Umbilical cord (tissue), 1 donor: ENCODE measurements at regions not wholly inside any gene's neighbourhood (a gene's known extent, or its start where the extent isn't known, plus 50 kb on each side); places are given as distances from the start of the nearest gene placed in this dataset.
"Not testable (repeated sequence)": the region's sequence is repeated elsewhere in the genome, so short reads cannot be mapped to it uniquely, and the experiment has no call there.

Experiments used
- DNase-seq: peaks from one replicate; pipeline ENCODE4 v3.0.0-alpha.2; 2015; ENCODE audit warnings: low spot score

DNA sequence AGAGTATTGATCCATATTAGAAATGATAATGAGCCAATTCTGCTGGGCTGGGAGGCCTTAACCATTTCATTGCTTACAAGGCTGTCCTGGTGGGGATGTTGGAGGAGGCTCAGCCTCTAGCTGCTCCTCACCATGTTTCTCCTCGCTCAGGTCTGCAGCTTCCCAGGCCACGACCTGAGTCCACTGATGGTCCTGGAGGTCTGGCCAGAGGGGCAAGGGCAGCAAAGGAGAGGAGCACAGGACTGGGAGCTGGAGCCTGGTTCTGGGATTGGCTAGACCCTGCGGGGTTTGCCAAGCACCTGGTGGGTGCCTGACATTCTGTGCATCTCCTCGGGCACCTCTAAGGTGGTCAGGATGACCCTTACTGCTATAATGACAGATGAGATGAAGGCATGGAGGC is 92.6 kb downstream of the KIF26A start:
- no peak for DNase-seq

GRCh38 chr14:104232070-104232484 is 93.7 kb downstream of the KIF26A start:
- DNase-seq: no peak

DNA sequence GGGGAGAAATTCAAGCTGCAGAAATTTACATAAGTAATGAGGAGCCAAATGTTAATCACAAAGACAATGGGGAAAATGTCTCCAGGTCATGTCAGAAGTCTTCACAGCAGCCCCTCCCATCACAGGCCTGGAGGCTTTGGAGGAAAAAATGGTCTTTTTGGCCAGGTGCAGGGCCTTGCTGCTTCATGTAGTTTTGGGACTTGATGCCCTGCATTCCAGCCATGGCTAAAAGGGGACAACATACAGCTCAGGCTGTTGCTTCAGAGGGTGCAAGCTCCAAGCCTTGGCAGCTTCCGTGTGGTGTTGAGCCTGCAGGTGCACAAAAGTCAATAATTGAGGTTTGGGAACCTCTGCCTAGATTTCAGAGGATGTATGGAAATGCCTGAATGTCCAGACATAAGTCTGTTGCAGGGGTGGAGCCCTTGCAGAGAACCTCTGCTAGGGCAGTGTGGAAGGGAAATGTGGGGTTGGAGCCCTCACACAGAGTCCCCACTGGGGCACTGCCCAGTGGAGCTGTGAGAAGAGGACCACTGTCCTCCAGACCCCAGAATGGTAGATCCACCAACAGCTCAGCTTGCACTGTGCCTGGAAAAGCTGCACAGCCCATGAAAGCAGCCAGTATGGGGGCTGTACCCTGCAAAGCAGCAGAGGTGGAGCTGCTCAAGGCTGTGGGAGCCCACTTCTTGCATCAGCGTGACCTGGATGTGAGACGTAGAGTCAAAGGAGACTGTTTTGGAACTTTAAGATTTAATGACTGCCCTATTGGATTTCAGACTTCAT is 95.8 kb downstream of the KIF26A start:
- DNase-seq: not testable (repeated sequence)

DNA sequence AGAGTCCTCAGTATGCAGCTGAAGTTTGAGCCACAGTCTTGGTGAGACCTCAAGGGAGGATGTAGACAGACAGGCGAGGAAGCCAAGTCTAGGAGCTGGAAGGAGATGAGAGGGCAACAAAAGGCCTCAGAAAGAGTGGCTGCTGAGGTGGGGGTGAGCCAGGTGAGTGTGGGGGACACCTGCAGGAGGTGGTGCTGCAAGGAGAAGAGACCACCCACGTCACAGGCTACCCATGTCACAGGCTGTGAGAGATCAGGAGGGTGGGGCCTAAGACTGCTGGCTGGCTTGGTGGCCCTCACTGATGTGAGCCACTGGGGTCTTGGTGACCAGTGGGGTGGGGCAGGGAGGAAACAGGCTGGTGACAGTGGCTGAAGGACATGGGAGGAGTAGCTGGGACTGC is 97.3 kb downstream of the KIF26A start:
- DNase-seq: no peak

DNA sequence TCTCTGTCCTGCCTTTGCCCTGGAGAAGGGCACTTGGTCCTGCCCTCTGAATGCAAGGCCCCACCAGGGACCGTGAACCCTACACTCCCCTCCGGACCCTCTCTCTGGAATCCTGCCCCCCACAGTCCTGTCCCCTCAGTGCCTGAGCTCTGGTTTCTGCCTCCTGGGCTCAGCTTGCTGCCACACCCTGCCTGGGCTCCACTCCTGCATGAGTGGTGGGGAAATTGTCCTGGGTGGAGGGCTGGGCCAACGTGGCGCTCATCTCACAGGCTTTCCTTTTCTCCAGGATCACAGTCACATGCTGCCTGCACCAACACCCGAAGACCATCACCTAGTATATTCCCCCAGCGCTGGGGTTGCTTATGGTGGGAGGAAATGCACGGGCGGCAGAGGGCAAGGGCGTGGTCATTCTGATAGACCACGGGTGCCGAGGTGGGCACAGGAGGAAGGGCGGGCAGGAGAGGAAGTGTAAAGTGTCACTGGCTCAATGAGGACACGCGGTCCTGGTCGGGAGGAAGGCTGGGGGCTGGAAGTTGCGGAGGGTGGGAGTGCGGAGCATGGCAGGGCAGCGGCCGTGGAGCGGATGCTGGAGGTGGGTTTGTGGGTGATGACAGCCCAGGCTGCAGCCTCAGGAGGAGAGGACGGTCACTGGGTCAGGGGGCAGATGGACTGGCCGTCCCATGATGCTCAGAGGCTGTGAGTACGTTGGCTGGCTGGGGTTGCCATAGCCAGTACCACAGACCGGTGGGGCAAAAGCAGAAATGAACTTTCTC is 99.5 kb downstream of the KIF26A start:
- no peak for DNase-seq

DNA sequence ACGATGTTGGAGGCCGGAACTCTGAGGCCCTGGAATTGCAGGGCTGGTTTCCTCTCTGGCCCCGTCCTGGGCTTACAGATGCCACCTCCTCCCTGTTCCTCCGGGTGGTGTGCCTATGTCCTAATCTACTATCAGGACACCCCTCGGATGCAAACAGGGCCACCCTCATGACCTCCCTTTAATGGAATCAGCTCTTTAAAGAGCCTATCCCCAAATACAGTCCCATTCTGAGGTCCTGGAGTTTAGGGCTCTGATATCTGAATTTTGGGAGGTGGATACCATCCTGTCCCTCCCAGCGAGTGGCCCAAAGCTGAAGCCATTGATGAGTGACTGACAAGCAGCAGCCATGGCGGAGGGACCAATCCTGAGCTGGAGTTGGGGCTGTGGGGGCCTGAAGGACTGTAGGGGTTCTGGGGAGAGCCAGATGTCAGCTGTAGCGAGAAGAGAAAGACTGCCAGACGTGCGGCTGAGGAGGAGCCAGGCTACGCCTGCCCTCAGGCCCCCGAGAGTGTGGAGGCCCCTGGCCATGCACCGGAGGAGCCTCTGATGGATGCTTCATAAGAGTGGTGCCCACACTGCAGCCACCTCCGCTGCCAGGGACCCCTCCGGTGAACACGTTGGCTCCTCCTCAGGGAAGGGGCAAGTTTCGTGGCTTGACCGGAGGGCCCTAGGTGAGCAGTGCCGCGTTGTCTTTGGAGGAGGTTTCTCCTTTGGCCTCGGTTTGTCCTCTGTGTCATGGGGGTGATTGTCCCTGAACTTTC is 100.2 kb downstream of the KIF26A start:
- DNase-seq: no peak

DNA sequence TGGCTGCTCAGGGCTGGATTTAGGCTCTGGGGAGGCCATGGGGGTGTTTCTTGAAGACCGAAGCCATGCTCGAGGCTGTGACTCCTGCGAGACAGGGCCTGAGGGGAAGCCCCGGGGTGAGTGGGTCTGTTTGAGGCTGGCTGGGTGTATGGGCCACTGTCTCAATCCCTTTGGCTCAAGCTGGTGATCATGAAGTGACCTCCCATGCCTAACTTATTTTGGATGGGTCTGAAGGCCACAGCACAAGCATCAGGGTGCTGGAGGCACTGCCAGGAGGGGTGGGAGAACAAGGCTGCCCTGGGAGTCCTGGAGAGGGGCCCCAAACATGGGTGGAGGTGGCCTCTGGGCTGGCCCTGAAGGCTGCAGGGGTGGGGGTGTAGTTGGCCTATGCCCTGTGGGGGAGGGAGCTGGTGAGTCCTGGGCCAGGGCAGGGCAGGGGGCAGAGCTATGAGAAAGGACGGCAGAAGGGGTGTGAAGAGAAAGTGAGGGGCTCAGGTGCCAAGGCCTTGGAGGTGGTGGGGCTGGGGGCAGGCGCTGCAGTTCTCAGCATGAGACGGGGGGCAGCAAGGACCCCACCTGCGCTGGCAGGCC is 100.9 kb downstream of the KIF26A start:
- DNase-seq: no peak

- DNase-seq: no peak
These were observed 101.5 kb downstream of the KIF26A start for GRCh38 chr14:104239861-104240301.

- DNase-seq: no peak
These were observed 102.2 kb downstream of the KIF26A start for GRCh38 chr14:104240434-104241157.

- no peak for DNase-seq
These were observed 104.8 kb downstream of the KIF26A start for GRCh38 chr14:104243200-104243599.

DNA sequence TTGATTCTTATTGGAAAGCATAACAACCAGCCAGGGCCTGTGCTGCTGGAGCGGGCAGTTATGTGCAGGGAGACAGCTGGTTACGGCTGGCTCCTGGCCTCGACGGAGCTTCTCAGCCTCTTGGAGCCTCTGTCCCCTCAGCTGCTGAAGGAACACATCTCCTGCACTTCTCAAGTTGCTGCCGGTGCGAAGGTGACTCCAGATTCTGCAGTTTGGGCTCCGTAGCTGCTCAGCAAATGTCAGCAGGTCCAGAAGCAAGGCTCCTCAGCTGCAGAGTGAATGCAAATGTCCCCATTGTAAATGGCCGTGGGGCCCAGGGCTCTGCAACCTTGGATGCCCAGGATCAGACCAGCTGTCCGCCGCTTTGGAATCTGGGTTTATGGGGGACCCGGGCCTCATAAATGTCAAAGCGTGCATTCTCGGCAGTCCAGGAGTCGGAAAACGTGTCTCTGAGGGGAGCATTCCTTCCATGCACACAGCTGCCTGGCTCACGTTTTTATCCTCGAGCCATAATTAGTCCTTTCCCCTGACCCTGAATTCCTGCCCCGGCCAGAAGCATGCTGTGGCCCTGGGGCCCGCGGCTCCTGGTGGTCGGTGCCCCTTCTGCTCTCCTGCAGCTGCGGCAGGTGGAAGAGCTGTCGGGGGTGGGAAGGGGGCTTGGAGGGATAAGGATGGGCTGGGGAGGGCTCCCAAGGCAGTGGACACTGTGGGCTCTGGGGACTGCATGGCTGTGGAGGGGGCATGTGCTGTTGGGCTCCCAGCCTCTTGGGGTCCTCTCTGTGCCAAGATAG is 106.0 kb downstream of the KIF26A start:
- peak; percentile 9 for DNase-seq

DNA sequence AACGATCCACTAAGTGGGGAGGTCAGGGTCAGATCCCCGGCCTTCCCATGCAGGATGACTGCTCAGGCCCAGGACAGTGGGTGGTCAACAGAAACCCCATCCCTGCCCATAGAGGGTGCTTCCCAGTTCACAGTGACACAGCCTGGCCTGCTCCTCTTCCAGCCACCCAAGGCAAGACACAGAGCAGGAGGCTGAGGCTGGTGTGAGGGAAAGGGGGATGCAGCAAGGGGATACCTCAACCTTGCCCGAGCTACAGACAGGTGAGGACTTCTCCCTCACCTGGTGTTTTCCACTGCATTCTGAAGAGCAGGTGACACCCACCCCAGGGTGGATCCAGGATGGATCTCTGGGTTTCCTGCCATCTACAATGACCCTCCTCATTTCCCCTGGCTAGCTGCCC is 106.7 kb downstream of the KIF26A start:
- DNase-seq: no peak

DNA sequence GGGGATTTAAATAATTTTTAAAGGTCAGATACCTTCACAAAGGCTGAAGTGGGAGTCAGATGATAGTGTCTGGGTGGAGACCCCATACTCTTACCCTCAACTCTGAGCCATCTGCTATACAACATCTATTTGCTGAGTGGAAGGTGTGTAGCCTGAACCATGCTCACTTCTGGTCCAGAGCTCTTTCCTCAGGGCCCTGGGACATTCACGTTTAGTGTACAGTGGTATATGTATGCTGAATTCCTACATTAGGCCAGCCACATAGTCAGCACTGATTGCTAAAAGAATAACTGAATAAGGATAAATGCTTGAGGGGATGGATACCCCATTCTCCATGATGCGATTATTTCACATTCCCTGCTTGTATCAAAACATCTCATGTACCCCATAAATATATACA is 107.3 kb downstream of the KIF26A start:
- no peak for DNase-seq

DNA sequence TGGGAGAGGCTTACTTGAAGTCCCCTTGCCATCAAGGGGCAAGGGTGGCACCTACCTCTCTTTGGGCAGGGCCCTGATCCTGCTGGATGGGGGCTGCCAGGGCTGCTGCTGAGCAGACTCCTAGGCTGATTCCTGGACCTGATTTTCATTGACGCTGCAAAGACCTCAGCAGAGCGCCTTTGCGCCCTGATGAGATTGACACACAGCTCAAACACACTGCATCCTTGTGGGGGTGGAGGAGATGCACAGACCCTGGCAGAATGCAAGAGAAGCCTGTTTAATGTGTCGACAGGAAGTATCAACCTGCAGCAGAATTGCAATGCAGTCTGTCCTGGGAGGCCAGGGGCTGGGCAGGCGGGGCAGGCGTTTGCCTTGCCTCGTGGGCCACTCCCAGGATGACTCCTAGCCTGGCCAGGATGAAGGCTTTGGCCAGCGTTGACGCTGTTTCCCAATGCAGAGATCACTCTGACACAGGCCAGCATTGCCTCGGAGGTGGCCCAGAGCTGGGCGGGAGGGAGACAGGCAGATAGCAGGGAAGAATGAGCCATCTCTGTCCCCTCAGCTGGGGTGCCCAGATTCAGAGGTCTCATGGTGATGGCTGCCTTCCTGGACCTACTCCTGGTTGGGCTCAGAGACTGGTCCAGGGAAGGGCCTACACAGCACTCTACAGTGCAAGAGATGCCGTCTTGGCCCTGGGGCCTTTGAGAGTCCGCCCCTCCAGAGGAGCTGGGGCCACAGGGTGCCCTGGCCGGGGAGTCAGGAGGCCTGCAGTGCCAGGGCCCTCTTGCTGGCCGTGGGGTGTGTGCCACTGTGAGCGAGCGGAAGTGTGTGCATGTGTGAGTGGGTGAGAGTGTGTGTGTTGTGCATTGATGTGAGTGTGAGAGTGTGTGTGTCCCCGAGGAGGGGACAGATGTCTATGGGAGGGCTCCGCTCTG is 108.3 kb downstream of the KIF26A start:
- DNase-seq: no peak

DNA sequence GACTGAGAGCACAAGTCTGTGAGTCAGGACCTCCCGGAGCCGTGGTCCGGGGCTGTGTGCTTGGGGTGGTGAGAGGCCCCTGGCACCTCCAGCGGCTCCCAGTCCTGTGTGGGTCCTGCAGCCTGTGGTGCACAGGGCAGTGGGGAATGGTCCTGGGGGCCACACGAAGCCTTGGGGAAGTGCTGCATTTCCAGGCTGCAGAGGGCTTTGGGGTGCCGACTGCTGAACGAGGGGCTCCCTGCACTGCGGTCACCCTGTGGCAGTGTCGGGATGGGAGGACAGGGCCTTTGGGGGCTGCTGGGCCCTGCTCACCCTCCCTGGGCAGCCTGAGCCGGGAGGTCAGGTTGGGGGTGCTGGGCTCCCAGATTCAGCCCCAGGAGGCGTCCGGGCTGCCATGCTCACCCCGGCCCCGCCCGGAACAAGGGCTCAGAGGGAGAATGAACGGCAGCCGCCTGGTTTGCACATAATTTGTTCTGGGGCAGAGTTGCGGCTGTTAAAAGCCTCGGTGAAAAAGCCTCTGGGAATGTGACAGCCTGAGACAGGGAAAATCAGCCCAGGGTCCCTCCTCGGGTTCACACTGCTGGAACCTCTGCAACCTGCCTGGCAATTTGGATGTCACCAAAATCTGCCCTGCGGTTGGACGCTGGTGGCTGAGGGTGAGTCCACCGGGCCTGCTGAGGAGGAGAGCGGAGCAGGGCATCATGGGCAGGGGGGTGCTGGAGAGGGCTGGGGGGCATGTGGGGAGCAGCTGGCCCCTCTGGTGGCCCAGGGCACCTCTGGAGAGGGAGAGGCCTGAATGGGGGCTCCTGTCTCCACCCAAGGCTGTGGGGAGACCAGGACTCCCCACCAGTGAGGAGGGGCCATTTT is 109.2 kb downstream of the KIF26A start:
- DNase-seq: no peak

GRCh38 chr14:104248203-104249055 is 110.0 kb downstream of the KIF26A start:
- DNase-seq: no peak

DNA sequence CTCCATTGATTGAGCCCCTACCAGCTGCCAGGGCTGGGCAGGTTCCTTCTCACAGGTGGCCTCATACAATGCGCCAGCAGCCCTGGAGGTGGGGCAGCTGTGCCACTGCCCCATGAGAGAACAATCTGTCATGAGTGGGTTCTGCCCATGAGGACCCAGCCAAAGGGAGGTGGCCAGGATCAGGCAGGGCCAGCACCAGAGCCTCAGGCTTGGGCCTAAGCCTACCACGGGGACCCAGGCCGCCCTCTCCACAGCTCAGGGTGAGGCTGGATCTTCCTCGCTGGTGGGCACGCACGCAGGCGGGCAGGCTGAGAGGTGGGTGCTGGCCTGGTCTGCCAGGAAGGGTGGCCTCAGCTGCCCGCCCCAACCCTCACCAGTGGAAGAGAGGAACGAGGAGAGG is 110.7 kb downstream of the KIF26A start:
- no peak for DNase-seq
